ENCODE measurements at regions not wholly inside any gene's neighbourhood (a gene's known extent, or its start where the extent isn't known, plus 50 kb on each side); places are given as distances from the start of the nearest gene placed in this dataset.
"Not testable (repeated sequence)": the region's sequence is repeated elsewhere in the genome, so short reads cannot be mapped to it uniquely, and the experiment has no call there.

GRCh38 chr2:22167256-22167655, 1043.5 kb downstream of the TDRD15 start:
- Histone ChIP-seq H3K9me3 (ENCODE audit: control insufficient read depth, low read depth, low read length) (no peaks in the 10 kb centered on the region), H3K4me3 (ENCODE audit: low read length) (no peak overlapping the region), H3K27ac (ENCODE audit: low read length) (no peak overlapping the region), H3K36me3 (ENCODE audit: control insufficient read depth, insufficient read depth, low read length) (no peaks in the 10 kb centered on the region), H3K4me1 (ENCODE audit: control insufficient read depth, insufficient read depth, low read length) (no peaks in the 10 kb centered on the region), H3K27me3 (ENCODE audit: control insufficient read depth, insufficient read depth, low read length) (no peaks in the 10 kb centered on the region)
- no peak for DNase-seq
- no CpG with 5 or more reads among the region's 4 CpGs for WGBS (ENCODE audit: insufficient coverage, low lambda C conversion rate)

GRCh38 chr2:22175003-22175402, 1051.2 kb downstream of the TDRD15 start:
- no peaks in the 10 kb centered on the region for H3K4me1 ChIP-seq (ENCODE audit: control insufficient read depth, insufficient read depth, low read length)
- H3K27me3 ChIP-seq (ENCODE audit: control insufficient read depth, insufficient read depth, low read length): no peaks in the 10 kb centered on the region
- 90% methylated on average over 2 of the region's 3 CpGs for WGBS (ENCODE audit: insufficient coverage, low lambda C conversion rate)
- H3K9me3 ChIP-seq (ENCODE audit: control insufficient read depth, low read depth, low read length): no peaks in the 10 kb centered on the region
- no peak overlapping the region for H3K4me3 ChIP-seq (ENCODE audit: low read length)
- H3K36me3 ChIP-seq (ENCODE audit: control insufficient read depth, insufficient read depth, low read length): no peaks in the 10 kb centered on the region
- no peak for DNase-seq
- H3K27ac ChIP-seq (ENCODE audit: low read length): no peak overlapping the region

GRCh38 chr2:22185251-22185650, 1061.5 kb downstream of the TDRD15 start:
- Histone ChIP-seq H3K36me3 (ENCODE audit: control insufficient read depth, insufficient read depth, low read length) (no peaks in the 10 kb centered on the region), H3K27me3 (ENCODE audit: control insufficient read depth, insufficient read depth, low read length) (no peaks in the 10 kb centered on the region), H3K9me3 (ENCODE audit: control insufficient read depth, low read depth, low read length) (peaks cover 7% of the 10 kb centered on the region), H3K4me3 (ENCODE audit: low read length) (no peak overlapping the region), H3K4me1 (ENCODE audit: control insufficient read depth, insufficient read depth, low read length) (no peaks in the 10 kb centered on the region), H3K27ac (ENCODE audit: low read length) (no peak overlapping the region)
- 80% methylated on average over 1 of the region's 2 CpGs for WGBS (ENCODE audit: insufficient coverage, low lambda C conversion rate)
- no peak for DNase-seq

- H3K27ac ChIP-seq (ENCODE audit: low read length); H3K27me3 ChIP-seq (ENCODE audit: control insufficient read depth, insufficient read depth, low read length); H3K9me3 ChIP-seq (ENCODE audit: control insufficient read depth, low read depth, low read length); H3K4me3 ChIP-seq (ENCODE audit: low read length); H3K36me3 ChIP-seq (ENCODE audit: control insufficient read depth, insufficient read depth, low read length); DNase-seq; H3K4me1 ChIP-seq (ENCODE audit: control insufficient read depth, insufficient read depth, low read length): not testable (repeated sequence)
- WGBS (ENCODE audit: insufficient coverage, low lambda C conversion rate): no CpG with 5 or more reads among the region's 38 CpGs
Observed at GRCh38 chr2:22186261-22186828, 1062.6 kb downstream of the TDRD15 start.

GRCh38 chr2:22189893-22190480, 1066.2 kb downstream of the TDRD15 start:
- H3K27ac ChIP-seq (ENCODE audit: low read length): no peak overlapping the region
- no peaks in the 10 kb centered on the region for H3K27me3 ChIP-seq (ENCODE audit: control insufficient read depth, insufficient read depth, low read length)
- WGBS (ENCODE audit: insufficient coverage, low lambda C conversion rate): no CpG with 5 or more reads among the region's 1 CpG
- no peak for DNase-seq
- H3K4me1 ChIP-seq (ENCODE audit: control insufficient read depth, insufficient read depth, low read length): no peaks in the 10 kb centered on the region
- peaks cover 7% of the 10 kb centered on the region for H3K9me3 ChIP-seq (ENCODE audit: control insufficient read depth, low read depth, low read length)
- H3K36me3 ChIP-seq (ENCODE audit: control insufficient read depth, insufficient read depth, low read length): no peaks in the 10 kb centered on the region
- H3K4me3 ChIP-seq (ENCODE audit: low read length): no peak overlapping the region

- Histone ChIP-seq H3K4me3 (ENCODE audit: low read length) (no peak overlapping the region), H3K27me3 (ENCODE audit: control insufficient read depth, insufficient read depth, low read length) (no peaks in the 10 kb centered on the region), H3K27ac (ENCODE audit: low read length) (no peak overlapping the region), H3K9me3 (ENCODE audit: control insufficient read depth, low read depth, low read length) (no peaks in the 10 kb centered on the region), H3K36me3 (ENCODE audit: control insufficient read depth, insufficient read depth, low read length) (no peaks in the 10 kb centered on the region), H3K4me1 (ENCODE audit: control insufficient read depth, insufficient read depth, low read length) (no peaks in the 10 kb centered on the region)
- no CpG with 5 or more reads among the region's 1 CpG for WGBS (ENCODE audit: insufficient coverage, low lambda C conversion rate)
- DNase-seq: no peak
Observed at GRCh38 chr2:22194218-22194617, 1070.5 kb downstream of the TDRD15 start.

- Histone ChIP-seq H3K4me1 (ENCODE audit: control insufficient read depth, insufficient read depth, low read length) (no peaks in the 10 kb centered on the region), H3K9me3 (ENCODE audit: control insufficient read depth, low read depth, low read length) (no peaks in the 10 kb centered on the region), H3K27ac (ENCODE audit: low read length) (no peak overlapping the region), H3K4me3 (ENCODE audit: low read length) (no peak overlapping the region), H3K27me3 (ENCODE audit: control insufficient read depth, insufficient read depth, low read length) (no peaks in the 10 kb centered on the region), H3K36me3 (ENCODE audit: control insufficient read depth, insufficient read depth, low read length) (no peaks in the 10 kb centered on the region)
- no peak for DNase-seq
- WGBS (ENCODE audit: insufficient coverage, low lambda C conversion rate): no CpG with 5 or more reads among the region's 2 CpGs
Observed at GRCh38 chr2:22196806-22197205, 1073.0 kb downstream of the TDRD15 start.

GRCh38 chr2:22198381-22199283, 1074.9 kb downstream of the TDRD15 start:
- no peak overlapping the region for H3K27ac ChIP-seq (ENCODE audit: low read length)
- 54% methylated on average over 3 of the region's 9 CpGs for WGBS (ENCODE audit: insufficient coverage, low lambda C conversion rate)
- no peaks in the 10 kb centered on the region for H3K4me1 ChIP-seq (ENCODE audit: control insufficient read depth, insufficient read depth, low read length)
- H3K9me3 ChIP-seq (ENCODE audit: control insufficient read depth, low read depth, low read length): no peaks in the 10 kb centered on the region
- DNase-seq: no peak
- no peaks in the 10 kb centered on the region for H3K36me3 ChIP-seq (ENCODE audit: control insufficient read depth, insufficient read depth, low read length)
- H3K4me3 ChIP-seq (ENCODE audit: low read length): no peak overlapping the region
- H3K27me3 ChIP-seq (ENCODE audit: control insufficient read depth, insufficient read depth, low read length): no peaks in the 10 kb centered on the region

GRCh38 chr2:22199994-22200393, 1076.2 kb downstream of the TDRD15 start:
- Histone ChIP-seq H3K36me3 (ENCODE audit: control insufficient read depth, insufficient read depth, low read length) (no peaks in the 10 kb centered on the region), H3K4me1 (ENCODE audit: control insufficient read depth, insufficient read depth, low read length) (no peaks in the 10 kb centered on the region), H3K4me3 (ENCODE audit: low read length) (no peak overlapping the region), H3K27ac (ENCODE audit: low read length) (no peak overlapping the region), H3K9me3 (ENCODE audit: control insufficient read depth, low read depth, low read length) (no peaks in the 10 kb centered on the region), H3K27me3 (ENCODE audit: control insufficient read depth, insufficient read depth, low read length) (no peaks in the 10 kb centered on the region)
- no peak for DNase-seq

- no peaks in the 10 kb centered on the region for H3K27me3 ChIP-seq (ENCODE audit: control insufficient read depth, insufficient read depth, low read length)
Observed at GRCh38 chr2:22209545-22209944, 1085.8 kb downstream of the TDRD15 start.

More at GRCh38 chr2:22209545-22209944, 1085.8 kb downstream of the TDRD15 start:
- H3K9me3 ChIP-seq (ENCODE audit: control insufficient read depth, low read depth, low read length): no peaks in the 10 kb centered on the region
- no peak overlapping the region for H3K4me3 ChIP-seq (ENCODE audit: low read length)
- no peak for DNase-seq
- H3K27ac ChIP-seq (ENCODE audit: low read length): no peak overlapping the region
- H3K36me3 ChIP-seq (ENCODE audit: control insufficient read depth, insufficient read depth, low read length): no peaks in the 10 kb centered on the region
- H3K4me1 ChIP-seq (ENCODE audit: control insufficient read depth, insufficient read depth, low read length): no peaks in the 10 kb centered on the region
- 90% methylated on average over 1 of the region's 3 CpGs for WGBS (ENCODE audit: insufficient coverage, low lambda C conversion rate)
